GM12892 (cell line): ENCODE measurements at regions not wholly inside any gene's neighbourhood (a gene's known extent, or its start where the extent isn't known, plus 50 kb on each side); places are given as distances from the start of the nearest gene placed in this dataset.
"Not testable (repeated sequence)": the region's sequence is repeated elsewhere in the genome, so short reads cannot be mapped to it uniquely, and the experiment has no call there.

ENCODE experiments used
- POLR2A ChIP-seq: IDR thresholded peaks from 2 replicates; pipeline ENCODE4 v1.6.1; 2011; ENCODE audit warnings: low read depth, low read length, control low read depth
- POLR2AphosphoS5 ChIP-seq: IDR thresholded peaks from 2 replicates; pipeline ENCODE4 v1.6.1; 2011; ENCODE audit warnings: low read depth, low read length, control low read depth
- TAF1 ChIP-seq: IDR thresholded peaks from 2 replicates; pipeline ENCODE4 v1.6.1; 2011; ENCODE audit warnings: low read depth, mild to moderate bottlenecking, control low read depth, low read length, borderline replicate concordance

DNA sequence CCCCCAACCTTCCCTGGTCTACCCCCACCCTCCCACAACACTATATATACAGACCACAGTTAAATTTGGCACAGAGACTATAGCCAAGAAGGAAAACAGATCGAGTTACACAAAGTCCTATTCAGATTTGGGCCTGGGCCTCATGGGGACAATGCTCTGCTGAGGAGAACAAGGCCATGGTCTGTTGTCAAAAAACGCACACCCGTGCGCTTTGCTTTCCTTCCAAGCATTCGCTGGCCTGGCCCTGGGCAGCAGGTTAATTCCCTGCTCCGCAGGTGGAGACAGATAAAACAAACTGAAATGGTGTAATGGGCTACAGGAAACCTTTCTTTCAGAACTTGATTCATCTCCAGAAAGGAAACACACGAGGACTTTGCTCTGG lies 256.2 kb downstream of the BCL2L11 start:
- TF ChIP-seq POLR2AphosphoS5, POLR2A, TAF1: not testable (repeated sequence)
